Vagina (tissue), 2 donors: ENCODE measurements at regions not wholly inside any gene's neighbourhood (a gene's known extent, or its start where the extent isn't known, plus 50 kb on each side); places are given as distances from the start of the nearest gene placed in this dataset.

Experiments used
- CTCF ChIP-seq, 3 experiments: fragments of 450-650 bp in 2 of 3; fragments of 200-600 bp in 1 of 3; sonication (generic) in 1 of 3; IDR thresholded peaks; one replicate each; pipeline ENCODE4 v1.5.1; 2017 to 2019; ENCODE audit warnings: antibody characterized with exemption in 3 of 3, mild to moderate bottlenecking in 2 of 3, moderate library complexity in 2 of 3
- POLR2A ChIP-seq, 2 donors: fragments of 450-650 bp; IDR thresholded peaks; one replicate each; pipeline ENCODE4 v1.6.1; 2017; ENCODE audit warnings: antibody characterized with exemption in 2 of 2, mild to moderate bottlenecking in 2 of 2, moderate library complexity in 2 of 2
- POLR2AphosphoS5 ChIP-seq, 2 donors: sonication (generic); formaldehyde crosslinking; IDR thresholded peaks; one replicate each; pipeline ENCODE4 v1.9.0; 2017; ENCODE audit warnings: antibody characterized with exemption in 2 of 2, mild to moderate bottlenecking in 2 of 2, low read depth in 1 of 2; ENCODE audit not compliant: insufficient read depth in 1 of 2

GRCh38 chr2:215769246-215769645 lies 244.1 kb downstream of the MREG start:
- TF ChIP-seq CTCF (IDR thresholded peaks at IDR 0.05) = no peak
- no peak for TF ChIP-seq POLR2A (IDR thresholded peaks at IDR 0.05)
- TF ChIP-seq POLR2AphosphoS5 (IDR thresholded peaks at IDR 0.05; ENCODE audit: insufficient read depth in 1 of 2, low read depth in 1 of 2) = no peak
